ENCODE measurements at regions not wholly inside any gene's neighbourhood (a gene's known extent, or its start where the extent isn't known, plus 50 kb on each side); places are given as distances from the start of the nearest gene placed in this dataset.

GRCh38 chr12:89228491-89228890, 123.8 kb downstream of the DUSP6 start:
- TF ChIP-seq CTCF (conservative IDR thresholded peaks at IDR 0.05 in 1 of 2, IDR thresholded peaks at IDR 0.05 in 1 of 2; ENCODE audit: extremely low read depth in 1 of 2, insufficient read depth in 1 of 2, low read depth in 1 of 2, low read length in 2 of 2) (no peak), EZH2 (IDR thresholded peaks at IDR 0.05; ENCODE audit: borderline replicate concordance, low read length) (no peak)

Data from mammary epithelial cell (primary cell).